Common myeloid progenitor, CD34-positive (primary cell): ENCODE measurements at regions not wholly inside any gene's neighbourhood (a gene's known extent, or its start where the extent isn't known, plus 50 kb on each side); places are given as distances from the start of the nearest gene placed in this dataset.
A peak's percentile ranks its signal among the peaks of the same experiment; 100 is the strongest.

Experiments used
- CTCF ChIA-PET: fragments of 350-600 bp; sonication (Branson Sonifier 250); formaldehyde crosslinking; loops from one replicate; lab custom pipeline; 2021; ENCODE audit warnings: antibody characterized with exemption; lab: Charles Lee
- POLR2A ChIA-PET: fragments of 350-600 bp; sonication (Branson Sonifier 250); formaldehyde crosslinking; loops from one replicate; lab custom pipeline; 2021; ENCODE audit warnings: antibody characterized with exemption; lab: Charles Lee
- DNase-seq, 3 donors: peaks; one replicate each; pipeline versions ENCODE4 v3.0.0 to v3.0.0-alpha.2; 2013
- H3K27ac ChIP-seq, 2 experiments: 1 replicate in 1 of 2; 2 replicates in 1 of 2; pipeline ENCODE4 v1.7.0; 2013; ENCODE audit warnings: inconsistent platforms in 2 of 2, low read length in 2 of 2, mild to moderate bottlenecking in 2 of 2, low read depth in 1 of 2, moderate library complexity in 1 of 2; ENCODE audit not compliant: severe bottlenecking in 2 of 2, insufficient read depth in 1 of 2, poor library complexity in 1 of 2
- H3K27me3 ChIP-seq, 5 experiments: replicated peaks in 2 of 5; 1 replicate in 3 of 5; 2 replicates in 2 of 5; pipeline versions ENCODE4 v1.6.1 to v1.7.0; 2013; ENCODE audit warnings: low read length in 4 of 5, mild to moderate bottlenecking in 2 of 5, moderate library complexity in 2 of 5, inconsistent platforms in 1 of 5; ENCODE audit not compliant: insufficient read depth in 5 of 5, control insufficient read depth in 4 of 5
- H3K36me3 ChIP-seq, 4 experiments: 1 replicate in 2 of 4; 2 replicates in 2 of 4; pipeline versions ENCODE4 v1.6.1 to v1.7.0; 2013; ENCODE audit warnings: low read length in 3 of 4, control low read depth in 1 of 4, mild to moderate bottlenecking in 1 of 4; ENCODE audit not compliant: control insufficient read depth in 4 of 4, insufficient read depth in 4 of 4
- H3K4me1 ChIP-seq, 4 experiments: 1 replicate in 3 of 4; 2 replicates in 1 of 4; pipeline versions ENCODE4 v1.6.1 to v1.7.1; 2013; ENCODE audit warnings: low read length in 3 of 4, mild to moderate bottlenecking in 3 of 4, control low read depth in 1 of 4, inconsistent platforms in 1 of 4, moderate library complexity in 1 of 4; ENCODE audit not compliant: control insufficient read depth in 4 of 4, insufficient read depth in 4 of 4; ENCODE audit errors: control extremely low read depth in 1 of 4
- H3K4me3 ChIP-seq, 7 experiments: 1 replicate in 4 of 7; 2 replicates in 3 of 7; pipeline versions ENCODE4 v1.5.1 to v1.7.0; 2013; ENCODE audit warnings: mild to moderate bottlenecking in 7 of 7, low read length in 6 of 7, moderate library complexity in 6 of 7, inconsistent platforms in 2 of 7, low read depth in 2 of 7, control low read depth in 1 of 7; ENCODE audit not compliant: insufficient read depth in 4 of 7, control insufficient read depth in 1 of 7; ENCODE audit errors: extremely low read depth in 1 of 7
- H3K9me3 ChIP-seq, 5 experiments: 1 replicate in 4 of 5; 2 replicates in 1 of 5; pipeline versions ENCODE4 v1.6.1 to v1.7.1; 2013; ENCODE audit warnings: low read length in 4 of 5, mild to moderate bottlenecking in 2 of 5, inconsistent platforms in 1 of 5, low read depth in 1 of 5, moderate library complexity in 1 of 5; ENCODE audit not compliant: control insufficient read depth in 4 of 5, insufficient read depth in 2 of 5; ENCODE audit errors: control extremely low read depth in 1 of 5
- WGBS: methylation state at CpG from one replicate; pipeline ENCODE4 v1.1.5; 2013; ENCODE audit not compliant: insufficient coverage; 5-methylcytosine and 5-hydroxymethylcytosine counted together

DNA sequence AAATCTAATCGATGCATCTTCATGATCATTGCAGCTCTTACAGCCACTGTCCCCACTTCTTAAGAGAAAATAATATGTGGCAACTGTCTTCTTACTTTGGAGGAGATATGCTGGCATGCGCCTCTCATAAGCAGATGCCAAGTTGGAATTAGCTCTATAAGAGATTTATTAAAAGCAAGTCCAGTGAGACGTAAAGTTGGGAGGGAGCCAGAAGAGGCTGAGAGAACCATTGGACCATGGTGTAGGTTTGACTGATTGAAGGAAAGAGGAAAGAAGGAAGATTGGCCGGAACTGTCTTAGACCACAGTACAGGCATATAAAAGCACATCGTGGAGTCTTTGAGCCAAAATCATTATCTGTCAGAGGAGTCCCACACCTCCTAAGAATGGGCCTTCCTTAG, 265.7 kb upstream of the ZC3H15 start:
- no peaks in the 10 kb centered on the region for H3K4me1 ChIP-seq
- CTCF ChIA-PET, result no interaction called here
- POLR2A ChIA-PET, result no interaction called here
- H3K4me3 ChIP-seq, result no peak overlapping the region
- no peak overlapping the region for H3K27ac ChIP-seq
- H3K27me3 ChIP-seq, result no peaks in the 10 kb centered on the region
- peaks cover 0 to 13% (median 2%) of the 10 kb centered on the region in 5 experiments for H3K9me3 ChIP-seq
- no peaks in the 10 kb centered on the region for H3K36me3 ChIP-seq
- no peak for DNase-seq
- 100% methylated on average over 5 of the region's 5 CpGs for WGBS

DNA sequence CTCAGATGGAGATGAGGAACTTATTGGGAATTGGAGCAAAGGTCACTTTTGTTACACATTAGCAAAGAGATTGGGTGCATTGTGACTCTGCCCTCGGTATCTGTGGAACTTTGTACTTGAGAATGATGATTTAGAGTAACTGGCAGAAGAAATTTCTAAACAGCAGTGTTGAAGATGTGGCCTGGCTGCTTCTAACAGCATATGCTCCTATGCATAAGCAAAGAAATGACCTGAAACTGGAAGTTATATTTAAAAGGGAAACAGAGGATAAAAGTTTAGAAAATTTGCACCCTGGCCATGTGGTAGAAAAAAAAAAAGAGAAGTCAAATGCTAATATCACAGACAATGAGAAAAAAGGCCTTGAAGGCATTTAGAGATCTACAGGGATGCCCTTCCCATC, 256.8 kb upstream of the ZC3H15 start:
- H3K36me3 ChIP-seq, result no peaks in the 10 kb centered on the region
- ChIA-PET POLR2A (no interaction called here), CTCF (no interaction called here)
- no peaks in the 10 kb centered on the region for H3K4me1 ChIP-seq
- H3K4me3 ChIP-seq, result no peak overlapping the region
- no peaks in the 10 kb centered on the region for H3K27me3 ChIP-seq
- peaks cover 3 to 48% (median 14%) of the 10 kb centered on the region in 5 experiments for H3K9me3 ChIP-seq
- no peak overlapping the region for H3K27ac ChIP-seq
- no CpG with 5 or more reads among the region's 1 CpG for WGBS
- DNase-seq, result peak in 1 of 3 donors; percentile 8

DNA sequence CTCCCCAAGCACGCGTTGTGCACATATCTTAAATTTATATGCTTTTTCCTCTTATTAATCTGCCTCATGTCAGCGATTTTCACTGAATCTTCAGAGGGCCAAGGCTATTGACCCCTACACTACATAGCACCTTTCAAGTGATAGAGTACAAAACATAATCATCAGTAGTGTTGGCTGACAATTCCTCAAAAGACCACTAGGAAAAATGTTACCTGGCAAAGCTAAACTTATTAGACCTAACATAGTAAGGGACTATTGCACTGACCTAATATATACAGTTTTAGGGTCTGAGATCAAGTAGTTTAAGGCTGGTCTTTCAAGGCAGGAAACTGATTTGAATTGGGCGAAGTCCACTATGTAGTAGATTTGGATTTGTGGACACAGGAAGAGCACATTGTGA, 244.2 kb upstream of the ZC3H15 start:
- DNase-seq, result no peak
- peaks cover 0 to 5% (median 0%) of the 10 kb centered on the region in 5 experiments for H3K9me3 ChIP-seq
- H3K4me3 ChIP-seq, result no peak overlapping the region
- CTCF ChIA-PET, result no interaction called here
- POLR2A ChIA-PET, result no interaction called here
- no peak overlapping the region for H3K27ac ChIP-seq
- WGBS, result 98% methylated on average over 4 of the region's 4 CpGs
- no peaks in the 10 kb centered on the region for H3K4me1 ChIP-seq
- peaks cover 0 to 1% (median 0%) of the 10 kb centered on the region in 4 experiments for H3K36me3 ChIP-seq
- H3K27me3 ChIP-seq, result no peaks in the 10 kb centered on the region

- Histone ChIP-seq H3K9me3 (no peaks in the 10 kb centered on the region), H3K4me3 (no peak overlapping the region), H3K27me3 (no peaks in the 10 kb centered on the region), H3K4me1 (no peaks in the 10 kb centered on the region), H3K27ac (no peak overlapping the region), H3K36me3 (no peaks in the 10 kb centered on the region)
- no CpG with 5 or more reads among the region's 2 CpGs for WGBS
- no peak for DNase-seq
- ChIA-PET POLR2A (interaction anchor here (0.6 kb wide), 1 partner anchor 1203 kb away, joined by 3 read pairs; no protein-coding TSS in a partner anchor), CTCF (no interaction called here)
These were observed 231.3 kb upstream of the ZC3H15 start for GRCh38 chr2:186254759-186255158.

- ChIA-PET CTCF (no interaction called here), POLR2A (no interaction called here)
- WGBS, result 100% methylated on average over 3 of the region's 4 CpGs
- Histone ChIP-seq H3K4me3 (no peak overlapping the region), H3K9me3 (no peaks in the 10 kb centered on the region), H3K27ac (no peak overlapping the region), H3K27me3 (no peaks in the 10 kb centered on the region), H3K4me1 (no peaks in the 10 kb centered on the region), H3K36me3 (no peaks in the 10 kb centered on the region)
- no peak for DNase-seq
These were observed 230.2 kb upstream of the ZC3H15 start for GRCh38 chr2:186255823-186256222.

DNA sequence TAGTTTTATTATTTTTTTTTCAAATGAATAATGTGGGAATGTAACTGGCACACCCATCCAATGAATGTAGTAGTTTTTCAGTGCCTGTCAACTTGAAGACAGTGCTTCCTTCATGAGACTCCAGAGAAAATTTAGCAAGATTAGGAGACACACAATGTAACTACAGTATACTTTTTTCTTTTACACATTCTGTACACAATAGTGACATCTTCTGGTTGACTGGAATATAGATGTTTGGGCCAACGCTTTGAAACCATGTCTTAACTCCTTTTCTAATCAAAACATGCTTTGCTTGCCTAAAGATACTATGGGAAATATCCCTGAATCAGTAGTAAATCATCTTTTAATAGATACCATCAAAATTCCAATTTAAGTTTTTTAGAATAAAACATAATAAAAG, 229.5 kb upstream of the ZC3H15 start:
- Histone ChIP-seq H3K9me3 (no peaks in the 10 kb centered on the region), H3K36me3 (no peaks in the 10 kb centered on the region), H3K27me3 (no peaks in the 10 kb centered on the region), H3K4me3 (no peak overlapping the region), H3K27ac (no peak overlapping the region), H3K4me1 (no peaks in the 10 kb centered on the region)
- CTCF ChIA-PET, result no interaction called here
- POLR2A ChIA-PET, result no interaction called here
- WGBS, result no CpG with 5 or more reads among the region's 1 CpG
- peak; percentile 4 to 35 (median 33) for DNase-seq

DNA sequence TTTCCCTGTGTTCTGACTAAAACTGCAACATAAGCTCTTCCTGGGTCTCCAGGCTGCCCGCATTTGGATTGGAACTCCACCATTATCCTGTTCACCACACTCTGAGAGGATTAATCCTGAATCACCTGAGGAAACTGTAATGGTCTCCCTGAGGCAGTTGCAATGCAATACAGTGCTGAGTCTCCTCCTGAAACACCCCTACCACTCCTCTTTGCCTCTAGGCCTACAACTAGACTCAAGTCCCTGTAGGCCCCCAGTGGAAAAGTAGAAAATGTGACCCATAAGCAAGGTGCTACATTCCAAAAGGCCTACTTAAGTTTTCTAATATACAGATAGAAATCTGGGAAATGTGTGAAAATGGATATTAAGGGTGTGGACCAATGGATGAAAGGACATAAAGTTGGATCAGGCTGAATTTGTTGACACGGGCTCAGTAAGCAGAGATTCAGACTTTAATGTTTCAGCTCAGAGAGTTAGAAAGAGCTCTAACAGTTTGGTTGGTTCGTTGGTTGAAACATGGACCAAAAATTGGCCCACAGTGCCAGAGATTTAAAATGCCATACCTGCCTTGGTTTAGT, 222.3 kb upstream of the ZC3H15 start:
- DNase-seq, result no peak
- H3K9me3 ChIP-seq, result peaks cover 0 to 6% (median 0%) of the 10 kb centered on the region in 5 experiments
- CTCF ChIA-PET, result no interaction called here
- H3K36me3 ChIP-seq, result no peaks in the 10 kb centered on the region
- no peak overlapping the region for H3K27ac ChIP-seq
- WGBS, result 93% methylated on average over 3 of the region's 3 CpGs
- no peaks in the 10 kb centered on the region for H3K4me1 ChIP-seq
- H3K27me3 ChIP-seq, result no peaks in the 10 kb centered on the region
- no peak overlapping the region for H3K4me3 ChIP-seq
- POLR2A ChIA-PET, result no interaction called here
